ENCODE measurements at regions not wholly inside any gene's neighbourhood (a gene's known extent, or its start where the extent isn't known, plus 50 kb on each side); places are given as distances from the start of the nearest gene placed in this dataset.

DNA sequence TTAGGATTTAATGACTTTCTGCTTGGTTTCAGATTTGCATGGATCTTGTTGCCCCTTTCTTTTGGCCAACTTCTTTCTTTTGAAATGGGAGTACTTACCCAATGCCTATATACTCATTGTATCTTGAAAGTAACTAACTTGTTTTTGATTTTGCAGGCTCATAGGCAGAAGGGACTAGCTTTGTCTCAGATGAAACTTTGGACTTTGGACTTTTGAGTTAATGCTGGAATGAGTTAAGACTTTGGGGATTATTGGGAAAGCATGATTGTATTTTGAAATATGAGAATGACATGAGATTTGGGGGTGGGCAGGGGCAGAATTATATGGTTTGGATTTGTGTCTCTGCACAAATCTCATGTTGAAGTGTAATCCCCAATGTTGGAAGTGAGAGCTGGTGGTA lies 657.1 kb downstream of the TMTC2 start:
- ChIA-PET CTCF (no interaction called here), POLR2A (no interaction called here)
- TF ChIP-seq, protein P1, sequence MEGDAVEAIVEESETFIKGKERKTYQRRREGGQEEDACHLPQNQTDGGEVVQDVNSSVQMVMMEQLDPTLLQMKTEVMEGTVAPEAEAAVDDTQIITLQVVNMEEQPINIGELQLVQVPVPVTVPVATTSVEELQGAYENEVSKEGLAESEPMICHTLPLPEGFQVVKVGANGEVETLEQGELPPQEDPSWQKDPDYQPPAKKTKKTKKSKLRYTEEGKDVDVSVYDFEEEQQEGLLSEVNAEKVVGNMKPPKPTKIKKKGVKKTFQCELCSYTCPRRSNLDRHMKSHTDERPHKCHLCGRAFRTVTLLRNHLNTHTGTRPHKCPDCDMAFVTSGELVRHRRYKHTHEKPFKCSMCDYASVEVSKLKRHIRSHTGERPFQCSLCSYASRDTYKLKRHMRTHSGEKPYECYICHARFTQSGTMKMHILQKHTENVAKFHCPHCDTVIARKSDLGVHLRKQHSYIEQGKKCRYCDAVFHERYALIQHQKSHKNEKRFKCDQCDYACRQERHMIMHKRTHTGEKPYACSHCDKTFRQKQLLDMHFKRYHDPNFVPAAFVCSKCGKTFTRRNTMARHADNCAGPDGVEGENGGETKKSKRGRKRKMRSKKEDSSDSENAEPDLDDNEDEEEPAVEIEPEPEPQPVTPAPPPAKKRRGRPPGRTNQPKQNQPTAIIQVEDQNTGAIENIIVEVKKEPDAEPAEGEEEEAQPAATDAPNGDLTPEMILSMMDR (IDR thresholded peaks at IDR 0.05), result no peak
- ATAC-seq (no peak), DNase-seq (no peak)
- intact Hi-C loops (cut with micrococcal nuclease), result no loop called here
- H3K4me3 Mint-ChIP-seq, result no peak overlapping the region
- no peaks in the 10 kb centered on the region for H3K4me1 Mint-ChIP-seq (ENCODE audit: low read depth)
- no peaks in the 10 kb centered on the region for H3K36me3 Mint-ChIP-seq (ENCODE audit: low read depth)
- H3K27me3 Mint-ChIP-seq, result no peaks in the 10 kb centered on the region
- no peak overlapping the region for H3K27ac Mint-ChIP-seq
- H3K9me3 Mint-ChIP-seq, result no peaks in the 10 kb centered on the region

GRCh38 chr12:83335748-83336147 lies 649.0 kb downstream of the TMTC2 start:
- ChIA-PET CTCF (no interaction called here), POLR2A (no interaction called here)
- no peaks in the 10 kb centered on the region for H3K36me3 Mint-ChIP-seq (ENCODE audit: low read depth)
- no peak for ATAC-seq
- no peak overlapping the region for H3K4me3 Mint-ChIP-seq
- H3K9me3 Mint-ChIP-seq, result no peaks in the 10 kb centered on the region
- H3K27ac Mint-ChIP-seq, result no peak overlapping the region
- intact Hi-C loops (cut with micrococcal nuclease), result no loop called here
- no peak for DNase-seq
- no peaks in the 10 kb centered on the region for H3K27me3 Mint-ChIP-seq
- TF ChIP-seq, protein P1 (IDR thresholded peaks at IDR 0.05), result no peak
- H3K4me1 Mint-ChIP-seq (ENCODE audit: low read depth), result no peaks in the 10 kb centered on the region

DNA sequence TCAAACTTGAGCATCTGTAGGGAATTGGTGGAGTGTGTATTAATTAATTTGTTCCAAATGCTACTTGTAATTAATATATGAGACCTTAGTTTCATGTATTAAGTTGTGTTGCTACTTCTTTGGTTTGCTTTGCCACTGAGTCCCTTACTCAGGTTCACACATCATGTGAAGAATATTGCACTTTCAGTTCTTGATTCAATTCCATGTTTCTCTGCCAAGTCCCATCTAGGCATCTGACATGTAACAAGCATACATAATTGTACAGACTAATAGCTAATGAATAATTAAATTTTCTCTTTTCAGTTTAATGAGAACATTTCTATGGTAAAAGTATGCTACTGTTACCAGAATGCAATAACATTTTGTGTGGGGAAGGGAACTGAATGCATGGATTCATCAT lies 640.0 kb downstream of the TMTC2 start:
- POLR2A ChIA-PET, result no interaction called here
- Mint-ChIP-seq H3K4me3 (no peak overlapping the region), H3K36me3 (ENCODE audit: low read depth) (no peaks in the 10 kb centered on the region), H3K27ac (no peak overlapping the region), H3K27me3 (no peaks in the 10 kb centered on the region), H3K9me3 (peaks cover 3% of the 10 kb centered on the region), H3K4me1 (ENCODE audit: low read depth) (no peaks in the 10 kb centered on the region)
- intact Hi-C loops (cut with micrococcal nuclease), result no loop called here
- ATAC-seq (no peak), DNase-seq (no peak)
- TF ChIP-seq, protein P1 (IDR thresholded peaks at IDR 0.05), result no peak
- CTCF ChIA-PET, result no interaction called here

GRCh38 chr12:83323866-83324265 lies 637.2 kb downstream of the TMTC2 start:
- no peaks in the 10 kb centered on the region for H3K4me1 Mint-ChIP-seq (ENCODE audit: low read depth)
- intact Hi-C loops (cut with micrococcal nuclease), result no loop called here
- H3K4me3 Mint-ChIP-seq, result no peak overlapping the region

DNA sequence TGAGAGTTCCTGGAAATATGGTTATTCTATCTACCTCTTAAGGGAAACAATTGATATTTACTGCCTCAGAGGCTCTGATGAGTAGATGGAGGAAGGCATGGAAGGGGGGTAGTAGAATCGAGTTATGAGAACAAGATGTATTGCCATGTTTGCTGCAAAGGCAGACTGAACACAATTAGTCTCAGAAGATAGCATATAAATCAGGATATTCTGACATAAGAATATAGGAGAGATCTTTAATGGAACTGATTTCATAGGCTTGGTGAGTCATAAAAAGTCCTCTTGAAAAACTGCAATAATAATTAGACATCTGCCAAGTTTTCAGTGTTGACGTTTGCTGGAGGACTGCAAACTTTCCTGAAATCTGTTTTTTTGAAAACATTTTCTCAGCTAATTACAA lies 636.1 kb downstream of the TMTC2 start:
- no peak overlapping the region for H3K27ac Mint-ChIP-seq
- DNase-seq (no peak), ATAC-seq (no peak)
- POLR2A ChIA-PET, result no interaction called here
- H3K4me1 Mint-ChIP-seq (ENCODE audit: low read depth), result no peaks in the 10 kb centered on the region
- peaks cover 3% of the 10 kb centered on the region for H3K9me3 Mint-ChIP-seq
- H3K4me3 Mint-ChIP-seq, result no peak overlapping the region
- TF ChIP-seq, protein P1 (IDR thresholded peaks at IDR 0.05), result no peak
- CTCF ChIA-PET, result no interaction called here
- H3K27me3 Mint-ChIP-seq, result no peaks in the 10 kb centered on the region
- intact Hi-C loops (cut with micrococcal nuclease), result no loop called here
- H3K36me3 Mint-ChIP-seq (ENCODE audit: low read depth), result no peaks in the 10 kb centered on the region

More at GRCh38 chr12:83323866-83324265, 637.2 kb downstream of the TMTC2 start:
- DNase-seq, result no peak
- ChIA-PET CTCF (interaction anchor here (1.1 kb wide), 1 partner anchor 638 kb away, joined by 3 read pairs; the partner anchor contains the start of gene TMTC2), POLR2A (no interaction called here)
- Mint-ChIP-seq H3K27ac (no peak overlapping the region), H3K27me3 (no peaks in the 10 kb centered on the region), H3K9me3 (peaks cover 3% of the 10 kb centered on the region), H3K36me3 (ENCODE audit: low read depth) (no peaks in the 10 kb centered on the region)
- ATAC-seq, result no peak
- TF ChIP-seq, protein P1 (IDR thresholded peaks at IDR 0.05), result no peak

Data from activated CD8-positive, alpha-beta T cell treated with anti-CD3 and anti-CD28 coated beads for 36 hours (primary cell).